Activated naive CD8-positive, alpha-beta T cell treated with anti-CD3 and anti-CD28 coated beads, Interleukin-2, amount 50 U/mL, for 16 hours (primary cell): ENCODE measurements at regions not wholly inside any gene's neighbourhood (a gene's known extent, or its start where the extent isn't known, plus 50 kb on each side); places are given as distances from the start of the nearest gene placed in this dataset.
"Not testable (repeated sequence)": the region's sequence is repeated elsewhere in the genome, so short reads cannot be mapped to it uniquely, and the experiment has no call there.

Experiments used
- DNase-seq: peaks from one replicate; pipeline ENCODE4 v3.0.0-alpha.2; 2020; ENCODE audit warnings: low read depth, low spot score

DNA sequence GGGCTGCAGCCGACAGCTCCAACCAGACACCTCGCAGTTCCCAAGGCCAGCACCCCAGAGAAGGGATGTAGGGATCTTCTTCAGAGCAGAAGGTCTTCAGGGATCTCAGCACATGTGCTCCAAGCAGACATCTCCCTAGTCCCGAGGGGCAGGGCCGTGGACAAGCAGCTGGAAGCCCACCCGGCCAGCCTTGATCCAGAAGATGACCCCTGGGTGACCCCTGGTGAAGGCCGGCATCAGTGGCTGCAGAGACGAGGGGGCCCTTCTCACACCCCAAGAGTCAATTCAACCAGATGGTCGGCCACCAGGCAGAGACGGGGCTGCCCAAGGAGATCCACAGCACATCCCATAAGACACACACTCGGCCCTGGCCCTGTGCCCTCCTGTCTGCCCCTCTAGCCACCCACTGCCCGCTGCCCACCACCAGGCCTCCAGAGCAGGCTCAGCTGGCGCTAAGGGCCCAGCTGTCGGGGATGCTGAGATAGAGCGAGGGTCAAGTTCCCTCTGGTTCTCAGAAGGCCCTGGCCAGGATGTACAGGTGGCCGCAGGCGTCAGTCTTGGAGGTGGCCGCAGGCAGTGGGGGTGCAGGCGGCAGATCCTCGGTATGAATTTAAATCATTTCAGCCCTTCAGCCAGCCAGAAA is 168.3 kb downstream of the BRD1 start:
- no peak for DNase-seq

DNA sequence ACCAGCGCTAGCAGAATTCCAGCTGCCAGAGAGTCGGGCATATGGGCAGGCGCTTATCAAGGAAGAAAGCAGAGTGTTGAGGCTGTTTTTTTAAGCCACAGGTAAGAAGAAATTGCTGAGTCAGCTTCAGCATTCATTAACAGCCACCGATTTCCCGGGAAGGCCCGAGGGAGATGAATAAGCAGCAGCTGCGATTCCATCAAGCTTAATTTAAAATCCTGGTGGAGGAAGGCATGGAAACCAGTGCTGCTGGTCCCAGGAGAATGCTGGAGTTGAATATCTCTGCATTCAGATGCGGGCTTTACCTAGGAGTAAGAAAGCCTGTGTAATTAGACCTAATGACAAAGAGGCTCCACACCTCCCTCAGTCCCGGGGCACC is 168.8 kb downstream of the BRD1 start:
- DNase-seq, result no peak

DNA sequence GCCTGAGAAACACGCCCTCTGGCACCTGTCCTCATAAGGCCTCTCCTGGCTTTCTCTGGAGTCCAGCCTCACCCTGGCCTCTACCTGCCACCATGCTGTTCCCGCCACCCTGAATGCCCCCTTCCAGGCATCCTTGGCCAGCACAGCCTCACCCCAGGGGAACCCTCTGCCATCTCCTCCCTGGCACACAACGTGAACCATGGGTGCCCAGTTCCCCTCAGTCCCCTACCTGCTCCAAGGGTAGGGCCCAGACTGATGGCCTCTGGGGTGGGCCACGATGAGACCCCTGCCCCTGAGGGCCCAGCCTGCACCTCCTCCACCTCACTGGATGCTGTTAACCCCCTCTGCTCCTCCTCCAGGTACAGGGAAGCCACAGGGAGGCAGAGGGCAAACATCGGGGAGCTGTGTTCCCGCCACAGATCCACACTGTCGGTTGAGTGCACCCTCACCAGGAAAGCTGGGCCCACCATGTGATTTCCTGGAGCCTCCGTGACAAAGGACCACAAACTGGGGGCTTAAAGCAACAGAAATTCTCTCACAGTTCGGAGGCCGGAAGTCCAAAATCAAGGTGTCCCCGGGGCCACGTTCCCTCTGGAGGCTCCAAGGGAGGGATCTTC is 169.6 kb downstream of the BRD1 start:
- DNase-seq, result no peak

DNA sequence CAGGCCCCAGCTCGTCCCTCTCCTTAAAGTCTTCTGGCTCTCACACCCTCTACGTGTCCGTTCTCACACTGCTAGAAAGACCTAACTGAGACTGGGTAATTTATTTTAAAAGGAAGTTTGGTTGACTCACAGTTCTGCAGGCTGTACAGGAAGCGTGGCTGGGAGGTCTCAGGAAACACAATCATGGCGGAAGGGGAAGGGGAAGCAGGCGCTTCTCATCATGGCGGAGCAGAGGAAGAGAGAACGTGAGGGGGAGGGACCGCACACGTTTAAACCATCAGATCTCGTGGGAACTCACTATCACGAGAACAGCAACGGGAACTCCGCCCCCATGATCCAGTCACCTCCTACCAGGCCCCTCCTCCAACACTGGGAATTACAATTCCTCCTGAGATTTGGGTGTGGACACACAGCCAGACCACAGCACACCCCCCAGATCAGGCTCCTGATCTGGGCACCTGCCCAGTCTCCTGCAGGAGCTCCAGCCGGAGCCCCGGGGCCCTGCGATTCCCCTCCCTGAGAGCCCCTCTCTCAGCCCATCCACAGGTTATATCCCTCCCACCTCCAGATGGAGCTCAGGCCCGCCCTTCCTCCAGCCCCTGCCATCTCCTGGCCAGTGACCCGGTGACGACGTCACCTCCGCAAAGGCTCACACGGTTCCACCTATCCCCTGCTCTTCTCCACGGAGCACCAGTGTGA is 170.2 kb downstream of the BRD1 start:
- peak; percentile 53 for DNase-seq

DNA sequence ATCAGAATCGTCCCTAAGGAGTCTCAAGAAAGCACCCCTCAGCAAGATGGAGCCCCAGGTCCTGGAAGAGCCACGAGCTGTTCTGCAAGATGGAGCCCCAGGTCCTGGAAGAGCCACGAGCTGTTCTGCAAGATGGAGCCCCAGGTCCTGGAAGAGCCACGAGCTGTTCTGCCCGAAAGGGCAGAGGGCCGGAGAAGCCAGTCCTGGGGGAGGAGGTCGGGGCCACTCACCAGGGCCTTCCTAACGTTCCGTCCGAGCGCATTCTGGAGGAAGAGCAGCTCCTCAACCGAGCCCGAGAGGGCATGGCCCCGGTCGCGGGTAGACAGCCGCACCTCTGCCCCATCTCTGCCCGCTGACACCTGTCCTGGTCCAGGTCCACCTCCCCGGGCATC is 170.8 kb downstream of the BRD1 start:
- not testable (repeated sequence) for DNase-seq

DNA sequence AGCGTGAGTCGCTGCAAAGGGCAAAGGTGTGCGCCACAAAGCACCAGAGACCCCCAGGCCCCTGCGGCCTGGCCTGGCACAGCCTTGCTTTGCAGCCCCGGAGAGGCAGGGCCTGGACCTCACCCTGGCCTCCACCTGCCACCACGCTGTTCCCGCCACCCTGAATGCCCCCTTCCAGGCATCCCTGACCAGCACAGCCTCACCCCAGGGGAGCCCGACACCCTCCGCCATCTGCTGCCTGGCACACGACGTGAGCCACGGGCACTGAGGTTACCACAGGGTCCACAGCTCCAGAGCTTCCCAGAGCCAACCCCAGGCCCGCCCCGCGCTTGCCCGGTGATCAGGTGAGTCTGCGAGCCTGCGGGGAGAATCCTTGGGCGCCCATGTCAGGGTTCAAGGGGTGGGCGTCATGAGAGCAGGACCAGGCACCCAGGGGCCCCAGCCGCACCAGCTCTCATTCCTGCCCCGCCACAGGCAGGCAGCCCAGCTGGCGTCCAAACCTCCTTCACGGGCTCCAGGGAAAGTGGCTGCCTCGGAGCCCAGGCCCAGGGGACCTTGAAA is 171.3 kb downstream of the BRD1 start:
- no peak for DNase-seq

DNA sequence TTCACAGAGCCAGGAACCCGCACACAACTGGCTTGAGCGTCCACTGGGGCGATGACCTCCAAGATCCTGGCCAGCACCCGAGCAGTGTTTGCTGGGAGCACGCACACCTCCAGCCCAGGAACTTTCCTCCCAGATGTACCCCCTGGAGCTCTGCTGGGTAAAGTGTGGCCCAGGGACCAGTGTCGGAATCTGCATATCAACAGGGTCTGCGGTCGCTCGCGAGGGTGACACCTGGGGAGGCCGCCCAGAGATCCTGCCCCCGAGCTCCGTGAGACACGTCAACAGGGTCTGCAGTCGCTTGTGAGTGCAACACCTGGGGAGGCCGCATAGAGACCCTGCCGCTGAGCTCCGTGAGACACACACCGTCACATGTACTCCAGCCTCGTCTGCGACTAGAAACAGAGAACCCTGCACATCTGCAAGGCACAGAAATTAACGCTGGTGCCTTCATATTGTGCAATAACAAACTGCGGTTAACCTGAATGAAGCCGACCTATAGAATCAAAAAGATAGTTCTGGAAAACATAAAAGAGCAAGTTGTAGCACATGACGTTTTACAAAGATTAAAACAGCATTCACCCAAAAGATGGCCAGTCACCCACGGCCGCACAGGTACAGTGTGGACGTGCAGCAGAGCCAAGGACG is 172.4 kb downstream of the BRD1 start:
- DNase-seq, result no peak

DNA sequence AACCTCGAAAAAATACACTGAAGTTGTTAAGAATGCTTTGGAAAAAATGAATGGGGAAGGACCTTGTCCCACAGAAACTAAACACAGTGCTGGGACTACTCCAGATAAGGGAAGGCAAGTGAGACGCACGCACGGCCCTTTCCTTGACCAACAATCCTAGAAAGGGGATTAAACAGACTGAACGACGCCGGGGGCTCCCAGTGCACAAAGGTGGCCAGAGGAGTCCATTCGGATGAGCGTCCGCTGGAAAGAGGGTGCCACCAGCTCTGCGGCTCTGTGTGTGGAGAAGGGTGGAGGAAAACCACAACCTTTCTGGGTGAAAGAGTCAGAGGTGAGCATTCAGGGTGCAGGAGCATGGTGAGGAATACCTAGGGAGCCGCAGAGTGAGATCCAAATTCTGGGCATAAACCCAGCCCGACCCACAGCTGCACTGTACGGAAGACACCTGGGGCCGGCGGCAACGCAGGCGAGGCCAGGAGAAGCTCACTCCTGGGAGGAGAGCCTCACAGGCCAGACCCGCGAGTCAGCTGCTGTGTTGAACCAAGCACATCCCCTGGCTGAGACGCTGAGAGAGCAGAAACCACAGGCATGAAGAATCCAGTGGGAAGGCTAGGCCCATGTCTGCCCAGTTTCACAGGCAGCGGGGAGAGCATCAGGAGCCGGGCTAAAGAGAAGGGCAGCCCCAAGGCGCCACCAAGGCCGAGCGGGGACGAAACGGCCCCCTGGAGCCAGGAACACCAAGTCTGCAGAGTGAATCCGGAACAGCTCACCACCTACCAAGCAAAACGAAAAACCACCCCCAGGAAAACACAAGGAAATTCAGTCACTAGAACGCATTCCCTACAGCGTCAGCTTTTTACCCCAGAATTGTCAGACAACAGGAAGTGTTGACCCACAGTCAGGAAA is 177.1 kb downstream of the BRD1 start:
- DNase-seq, result no peak

DNA sequence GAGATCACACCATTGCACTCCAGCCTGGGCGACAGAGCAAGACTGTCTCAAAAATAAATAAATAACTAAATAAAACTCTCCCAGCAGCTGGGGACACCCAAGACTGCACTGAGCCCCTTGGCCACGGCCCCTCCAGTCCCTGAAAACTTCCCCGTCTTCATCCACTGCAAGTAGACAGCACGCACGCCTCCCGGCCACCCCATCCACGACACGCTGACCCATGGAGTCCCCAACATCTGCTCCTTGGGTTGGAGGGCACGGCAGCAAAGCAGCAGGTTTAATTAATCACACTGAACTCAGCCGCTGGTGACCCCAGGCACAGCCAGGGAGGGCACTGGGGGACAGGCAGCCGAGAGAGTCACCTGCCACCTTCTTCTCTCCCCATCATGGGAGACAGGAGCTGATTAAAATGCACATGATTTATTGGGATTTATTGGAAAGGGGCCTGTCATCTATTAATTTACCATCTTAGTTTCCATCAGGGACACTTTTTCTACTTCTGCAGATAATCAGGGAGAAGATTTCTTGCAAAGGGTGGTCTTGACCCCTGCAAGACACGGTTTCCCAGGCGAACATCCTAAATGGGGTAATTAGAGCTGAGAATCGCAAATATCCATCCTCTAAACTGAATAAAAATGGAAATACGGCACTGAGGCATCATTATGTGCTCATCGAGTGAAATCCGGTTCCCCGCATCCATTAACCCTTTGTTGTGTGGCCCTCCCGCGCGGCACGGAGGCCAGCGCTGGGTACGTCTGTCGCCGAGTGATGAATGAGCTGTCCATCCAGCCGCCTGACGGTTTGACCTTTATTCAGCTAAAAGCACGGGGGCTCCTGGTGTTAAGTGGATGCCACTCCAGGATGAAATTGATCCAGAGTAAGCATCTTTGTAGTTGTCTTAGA is 178.3 kb downstream of the BRD1 start:
- no peak for DNase-seq

DNA sequence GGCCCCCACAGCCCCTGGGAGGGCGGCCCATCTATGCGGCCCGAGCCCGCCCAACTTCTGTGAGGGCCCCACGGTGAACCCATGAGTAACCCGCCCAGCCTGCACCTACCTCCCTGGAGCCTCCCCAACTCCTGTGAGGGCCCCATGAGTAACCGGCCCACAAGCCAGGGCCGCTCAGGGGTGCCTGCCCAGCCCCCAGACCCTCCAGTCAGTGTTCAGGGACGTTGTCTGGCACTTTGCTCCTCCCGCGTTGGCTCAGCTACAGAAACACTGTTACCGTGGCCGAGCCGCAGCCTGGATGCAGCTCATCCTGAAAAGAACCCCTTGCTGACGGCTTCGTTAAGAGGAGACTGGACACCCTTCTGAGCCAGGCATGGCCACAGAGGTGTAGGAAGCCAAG is 179.6 kb downstream of the BRD1 start:
- DNase-seq, result no peak

DNA sequence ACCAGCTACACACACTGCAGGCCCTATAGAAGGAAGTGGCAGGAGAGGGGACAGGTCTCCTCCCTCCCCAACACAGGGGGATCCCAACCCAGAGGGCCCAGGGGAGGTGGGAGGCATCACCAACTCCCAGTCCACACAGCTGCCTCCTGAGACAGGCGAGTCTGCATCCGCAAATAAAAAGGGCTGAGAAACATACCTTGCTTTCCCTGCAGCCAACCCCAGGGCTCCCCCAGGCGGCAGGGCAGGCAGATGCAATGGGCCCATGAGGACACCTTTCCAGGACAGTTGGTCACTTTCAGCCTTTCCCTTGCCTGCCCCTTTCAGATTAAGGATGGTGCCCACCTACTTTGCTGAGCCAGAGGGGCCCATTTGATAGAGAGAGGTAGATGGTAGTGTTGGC is 180.0 kb downstream of the BRD1 start:
- DNase-seq, result no peak

DNA sequence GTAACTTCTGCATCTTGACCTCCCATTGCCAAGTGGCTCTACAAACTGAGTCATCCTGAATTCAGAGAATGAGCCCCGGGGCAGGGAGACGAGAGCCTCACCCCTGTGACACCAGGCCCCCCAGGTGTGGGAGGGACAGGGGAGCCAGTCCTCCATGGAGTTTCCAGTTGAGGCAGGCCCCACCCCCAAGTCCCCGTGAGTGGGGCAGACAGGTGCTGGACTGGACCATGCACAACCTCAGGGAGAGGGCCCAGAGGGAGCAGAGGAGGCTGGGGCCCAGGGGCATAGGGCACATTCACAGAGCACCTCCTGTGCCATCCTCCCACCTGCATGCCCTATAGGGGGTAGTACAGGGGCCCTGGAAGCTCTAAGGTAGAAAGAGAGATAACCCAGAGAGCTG is 180.8 kb downstream of the BRD1 start:
- no peak for DNase-seq

DNA sequence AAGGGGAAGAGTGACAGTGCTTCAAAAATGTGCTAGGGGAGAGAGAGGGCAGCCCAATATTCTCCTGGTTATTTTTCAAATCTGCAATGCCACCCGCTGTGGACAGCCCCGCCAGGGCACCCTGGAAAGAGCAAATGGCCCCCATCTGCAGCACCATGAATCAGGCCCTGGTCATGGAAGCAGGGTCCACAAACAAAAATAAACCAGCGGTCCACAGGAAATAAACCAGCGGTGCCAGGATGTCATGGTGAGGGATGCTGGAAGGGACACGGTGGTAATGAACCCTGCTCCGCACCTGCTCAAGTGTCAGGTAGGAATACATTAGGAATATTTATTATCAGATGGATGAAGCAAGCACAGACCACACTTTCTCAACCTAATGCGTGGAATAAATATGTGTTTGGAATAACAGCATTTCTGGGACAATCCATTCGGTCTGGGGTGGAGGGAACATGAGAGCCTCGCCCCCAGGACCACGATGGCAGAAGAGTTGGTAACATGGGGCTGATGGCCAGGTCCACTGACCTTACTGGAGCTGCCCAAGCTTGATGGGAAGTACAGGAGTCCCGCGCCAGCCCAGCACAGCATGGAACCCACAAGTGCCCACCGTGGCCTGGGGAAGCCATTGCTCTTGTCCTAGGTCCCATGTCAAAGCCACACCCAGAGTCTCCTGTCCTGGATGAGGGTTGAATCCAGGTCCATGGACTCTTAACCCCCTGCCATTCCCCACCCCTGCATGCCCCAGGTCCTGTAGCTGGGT is 181.7 kb downstream of the BRD1 start:
- DNase-seq, result no peak

DNA sequence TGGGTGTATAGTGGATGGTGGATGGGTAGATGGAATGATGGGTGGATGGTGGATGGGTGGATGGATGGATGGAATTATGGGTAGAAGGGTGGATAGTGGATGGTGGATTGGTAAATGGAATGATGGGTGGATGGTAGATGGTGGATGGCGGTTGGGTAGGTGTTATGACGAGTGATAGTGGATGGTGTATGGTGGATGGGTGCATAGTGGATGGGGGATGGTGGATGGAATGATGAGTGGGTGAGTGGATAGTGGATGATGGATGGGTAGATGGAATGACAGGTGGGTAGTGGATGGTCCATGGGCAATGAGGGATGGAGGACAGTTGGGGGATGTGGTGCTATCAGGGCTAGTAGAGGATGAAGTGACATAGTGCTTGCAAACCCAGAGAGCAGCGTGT is 182.4 kb downstream of the BRD1 start:
- no peak for DNase-seq

DNA sequence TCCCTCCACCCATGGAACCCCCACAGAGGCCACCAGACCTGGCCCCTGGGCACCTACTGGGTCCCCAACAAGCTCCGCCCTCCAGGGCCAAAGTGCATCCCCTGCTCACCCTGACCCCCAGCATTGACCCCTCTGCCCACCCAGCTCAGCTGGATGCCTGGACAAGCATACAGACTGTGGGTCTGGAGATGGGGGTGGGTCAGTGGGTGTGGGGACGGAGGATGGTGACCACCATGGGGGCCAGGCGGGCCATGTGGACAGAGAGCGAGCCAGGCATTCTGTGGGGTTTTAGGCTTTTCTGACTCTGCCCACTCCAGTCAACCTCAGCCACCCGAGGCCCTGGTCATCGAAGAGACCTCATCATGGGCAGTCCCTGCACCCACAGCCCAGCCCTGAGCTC is 183.7 kb downstream of the BRD1 start:
- no peak for DNase-seq

DNA sequence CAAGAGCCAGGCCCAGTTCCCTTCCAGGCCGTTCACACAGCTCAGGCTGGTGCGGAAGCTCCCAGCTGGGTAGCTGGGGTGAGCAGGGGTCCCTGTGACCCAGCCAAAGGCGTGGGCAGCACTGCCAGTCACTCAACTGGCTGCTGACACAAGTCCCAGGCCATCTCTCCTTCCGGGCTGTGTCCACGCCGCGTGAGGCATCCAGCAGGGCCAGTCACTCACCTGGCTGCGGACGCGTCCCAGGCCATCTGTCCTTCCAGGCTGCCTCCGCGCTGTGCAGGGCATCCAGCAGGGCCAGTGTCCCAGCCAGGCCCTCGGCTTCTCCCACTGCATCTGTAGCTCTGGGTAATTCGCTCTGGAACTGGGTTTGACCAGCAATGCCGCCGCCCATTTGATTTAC is 184.2 kb downstream of the BRD1 start:
- DNase-seq, result no peak

DNA sequence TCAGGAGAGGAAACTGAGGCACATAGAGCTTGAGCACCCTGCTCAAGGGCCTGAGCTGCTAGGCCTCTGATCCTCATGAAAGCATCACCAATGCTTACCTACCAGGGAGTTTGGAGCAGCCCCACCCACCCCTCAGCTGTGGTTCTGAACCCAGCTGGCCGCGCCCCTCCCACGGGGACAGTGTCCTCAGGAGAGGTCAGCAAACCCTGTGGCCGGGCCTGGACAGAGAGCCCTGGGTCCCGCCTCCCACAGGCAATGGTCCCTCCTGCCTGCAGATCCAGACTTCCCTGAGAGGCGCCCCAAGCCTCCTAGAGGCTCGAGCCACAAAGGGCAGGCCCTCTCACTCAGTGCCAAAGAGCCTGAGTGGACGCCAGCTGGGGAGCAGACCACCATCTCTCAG is 184.9 kb downstream of the BRD1 start:
- DNase-seq, result no peak

DNA sequence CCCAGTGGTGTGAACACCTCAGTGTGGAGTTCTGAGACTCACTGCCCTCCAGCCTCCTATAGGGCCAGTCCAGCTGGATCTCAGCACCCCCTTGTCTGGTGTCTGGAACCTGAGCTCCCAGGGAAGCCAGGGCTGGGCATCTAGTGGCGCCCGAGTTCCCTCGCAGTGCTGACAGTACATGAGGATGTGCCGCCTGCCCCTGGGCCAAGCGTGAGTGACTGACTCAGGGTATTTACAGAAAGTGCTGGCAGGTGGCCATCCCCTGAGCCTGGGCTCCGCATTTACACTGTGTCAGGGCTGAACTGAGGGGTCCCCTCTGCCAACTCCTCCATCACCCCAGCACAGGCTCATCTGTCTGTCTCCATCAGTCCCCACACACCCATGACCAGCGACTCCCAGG is 185.3 kb downstream of the BRD1 start:
- DNase-seq, result no peak

DNA sequence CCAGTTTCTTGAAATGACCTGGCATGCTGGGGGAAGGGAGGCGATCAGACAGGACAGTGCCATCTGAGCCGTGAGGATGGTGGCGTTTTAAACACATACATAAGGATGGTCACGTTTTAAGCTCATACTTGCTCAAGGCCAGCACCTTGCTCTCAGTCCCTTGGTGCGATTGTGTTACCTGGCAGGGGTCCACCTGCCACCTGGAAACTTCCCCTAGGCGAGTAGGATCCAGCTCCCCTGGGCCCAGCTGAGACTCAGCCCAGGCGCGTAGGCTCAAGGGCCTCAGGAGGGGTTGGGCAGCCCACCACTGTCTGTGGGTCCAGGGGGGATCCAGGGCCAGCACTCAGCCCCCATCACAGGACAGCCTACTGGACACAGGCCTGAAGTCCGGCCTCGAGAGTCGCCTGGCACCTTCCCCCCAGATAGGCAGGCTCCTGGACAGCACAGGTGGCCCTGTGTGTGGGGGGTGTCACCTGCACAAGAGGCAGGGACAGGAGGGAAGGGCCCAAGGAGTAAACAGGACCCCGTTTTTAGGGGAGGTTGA is 185.8 kb downstream of the BRD1 start:
- DNase-seq, result no peak
